ENCODE measurements at regions not wholly inside any gene's neighbourhood (a gene's known extent, or its start where the extent isn't known, plus 50 kb on each side); places are given as distances from the start of the nearest gene placed in this dataset.

DNA sequence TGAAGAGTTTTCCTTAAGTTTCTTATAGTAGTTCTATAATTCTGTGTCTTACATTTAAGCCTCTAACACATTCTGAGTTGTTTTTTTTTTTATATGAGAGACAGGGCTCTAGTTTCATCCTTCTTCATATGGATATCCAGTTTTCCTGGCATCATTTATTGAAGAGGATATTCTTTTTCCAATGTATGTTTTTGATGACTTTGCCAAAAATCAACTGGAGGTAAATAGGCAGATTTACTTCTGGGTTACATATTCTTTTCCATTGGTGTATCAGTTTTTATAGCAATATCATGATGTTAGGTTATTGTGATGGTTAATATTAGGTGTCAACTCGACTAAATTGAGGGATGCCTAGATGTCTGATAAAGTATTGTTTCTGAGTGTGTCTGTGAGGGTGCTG lies 650.7 kb upstream of the GRID2 start:
- 67 to 81% (median 68%) methylated on average over 1 of the region's 1 CpG for WGBS, 4 donors
- Histone ChIP-seq H3K36me3 (no peaks in the 10 kb centered on the region), H3K4me1 (no peaks in the 10 kb centered on the region), H3K9me3 (peaks cover 0 to 4% (median 0%) of the 10 kb centered on the region in 12 donors), H3K4me3 (no peak overlapping the region), H3K27me3 (no peaks in the 10 kb centered on the region), H3K27ac (no peak overlapping the region)
- DNase-seq (no peak), ATAC-seq (no peak)
- intact Hi-C loops (cut with DNase I): no loop called here
- TF ChIP-seq, protein P1, sequence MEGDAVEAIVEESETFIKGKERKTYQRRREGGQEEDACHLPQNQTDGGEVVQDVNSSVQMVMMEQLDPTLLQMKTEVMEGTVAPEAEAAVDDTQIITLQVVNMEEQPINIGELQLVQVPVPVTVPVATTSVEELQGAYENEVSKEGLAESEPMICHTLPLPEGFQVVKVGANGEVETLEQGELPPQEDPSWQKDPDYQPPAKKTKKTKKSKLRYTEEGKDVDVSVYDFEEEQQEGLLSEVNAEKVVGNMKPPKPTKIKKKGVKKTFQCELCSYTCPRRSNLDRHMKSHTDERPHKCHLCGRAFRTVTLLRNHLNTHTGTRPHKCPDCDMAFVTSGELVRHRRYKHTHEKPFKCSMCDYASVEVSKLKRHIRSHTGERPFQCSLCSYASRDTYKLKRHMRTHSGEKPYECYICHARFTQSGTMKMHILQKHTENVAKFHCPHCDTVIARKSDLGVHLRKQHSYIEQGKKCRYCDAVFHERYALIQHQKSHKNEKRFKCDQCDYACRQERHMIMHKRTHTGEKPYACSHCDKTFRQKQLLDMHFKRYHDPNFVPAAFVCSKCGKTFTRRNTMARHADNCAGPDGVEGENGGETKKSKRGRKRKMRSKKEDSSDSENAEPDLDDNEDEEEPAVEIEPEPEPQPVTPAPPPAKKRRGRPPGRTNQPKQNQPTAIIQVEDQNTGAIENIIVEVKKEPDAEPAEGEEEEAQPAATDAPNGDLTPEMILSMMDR (IDR thresholded peaks at IDR 0.05): no peak
- no peak for TF ChIP-seq POLR2A (IDR thresholded peaks at IDR 0.05)

DNA sequence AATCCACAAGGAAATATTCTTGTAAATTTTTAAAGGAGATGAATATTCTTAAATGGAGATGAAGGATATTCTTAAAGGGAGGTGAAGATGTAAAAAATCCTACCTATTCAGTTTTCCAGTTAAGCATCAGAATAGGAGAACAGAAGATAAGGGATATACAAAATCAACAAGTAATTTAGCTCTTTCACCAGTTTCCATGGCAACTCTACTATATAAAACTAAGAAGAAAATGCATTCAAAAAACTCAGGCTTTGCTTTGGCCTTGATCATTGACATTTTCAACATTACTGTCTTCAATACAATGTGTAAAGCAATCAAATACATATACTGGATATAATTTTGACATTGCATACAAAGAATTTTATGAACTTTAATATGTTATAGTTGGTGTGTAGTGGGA lies 622.7 kb upstream of the GRID2 start:
- Histone ChIP-seq H3K36me3 (no peaks in the 10 kb centered on the region), H3K27ac (no peak overlapping the region), H3K4me1 (no peaks in the 10 kb centered on the region), H3K9me3 (no peaks in the 10 kb centered on the region), H3K27me3 (no peaks in the 10 kb centered on the region), H3K4me3 (no peak overlapping the region)
- ATAC-seq: no peak
- intact Hi-C loops (cut with DNase I): no loop called here
- no peak for TF ChIP-seq POLR2A (IDR thresholded peaks at IDR 0.05)
- TF ChIP-seq, protein P1 (IDR thresholded peaks at IDR 0.05): no peak
- no peak for DNase-seq

DNA sequence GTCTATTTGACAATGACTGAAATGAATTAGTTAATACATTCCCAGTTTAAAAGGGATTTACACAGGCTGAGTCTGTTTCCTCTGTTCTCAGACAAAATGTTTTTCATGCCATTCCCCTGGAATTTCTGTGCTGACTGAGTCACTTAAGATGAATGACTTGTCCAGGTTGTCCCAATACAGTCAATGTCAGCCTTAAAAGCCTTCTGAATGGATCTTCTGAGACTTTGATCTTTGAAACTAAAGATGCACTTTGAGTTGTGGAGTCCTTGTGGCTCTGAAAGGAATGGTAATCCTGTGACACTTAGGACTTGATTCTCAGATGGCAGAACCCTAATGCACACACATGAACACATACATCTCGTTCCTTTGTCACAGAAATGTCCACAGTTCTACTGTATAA lies 622.2 kb upstream of the GRID2 start:
- Histone ChIP-seq H3K4me1 (no peaks in the 10 kb centered on the region), H3K27me3 (no peaks in the 10 kb centered on the region), H3K36me3 (no peaks in the 10 kb centered on the region), H3K4me3 (no peak overlapping the region), H3K9me3 (no peaks in the 10 kb centered on the region), H3K27ac (no peak overlapping the region)
- WGBS, 4 donors: 52 to 73% (median 56%) methylated on average over 1 of the region's 1 CpG
- intact Hi-C loops (cut with DNase I): no loop called here
- ATAC-seq (no peak), DNase-seq (no peak)
- TF ChIP-seq, protein P1 (IDR thresholded peaks at IDR 0.05): no peak
- TF ChIP-seq POLR2A (IDR thresholded peaks at IDR 0.05): no peak

DNA sequence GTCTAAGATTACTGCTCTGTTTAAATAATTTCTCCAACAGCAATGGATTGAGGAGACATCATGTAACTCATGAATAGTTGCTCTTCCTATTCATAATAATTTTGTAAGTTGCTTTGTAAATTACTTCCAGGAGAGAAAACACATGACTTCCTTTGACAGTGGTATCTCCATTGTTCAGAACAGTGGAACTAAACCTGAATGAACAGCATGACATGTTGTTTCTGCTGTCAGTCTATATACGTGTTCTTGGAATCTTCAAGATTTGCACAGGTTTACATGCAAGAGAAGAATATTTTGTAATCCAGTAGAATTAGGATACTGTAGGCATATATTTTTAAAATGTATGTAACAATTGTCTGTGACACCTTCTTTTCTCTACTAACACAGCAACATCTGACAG lies 618.8 kb upstream of the GRID2 start:
- Histone ChIP-seq H3K4me1 (no peaks in the 10 kb centered on the region), H3K9me3 (peaks cover 0 to 3% (median 0%) of the 10 kb centered on the region in 12 donors), H3K27me3 (no peaks in the 10 kb centered on the region), H3K27ac (no peak overlapping the region), H3K36me3 (no peaks in the 10 kb centered on the region), H3K4me3 (no peak overlapping the region)
- TF ChIP-seq, protein P1 (IDR thresholded peaks at IDR 0.05): no peak
- no peak for TF ChIP-seq POLR2A (IDR thresholded peaks at IDR 0.05)
- ATAC-seq (no peak), DNase-seq (no peak)
- 39 to 62% (median 55%) methylated on average over 1 of the region's 1 CpG for WGBS, 4 donors
- intact Hi-C loops (cut with DNase I): no loop called here

Measured in heart left ventricle (tissue), 16 donors.